ENCODE measurements at regions not wholly inside any gene's neighbourhood (a gene's known extent, or its start where the extent isn't known, plus 50 kb on each side); places are given as distances from the start of the nearest gene placed in this dataset.

DNA sequence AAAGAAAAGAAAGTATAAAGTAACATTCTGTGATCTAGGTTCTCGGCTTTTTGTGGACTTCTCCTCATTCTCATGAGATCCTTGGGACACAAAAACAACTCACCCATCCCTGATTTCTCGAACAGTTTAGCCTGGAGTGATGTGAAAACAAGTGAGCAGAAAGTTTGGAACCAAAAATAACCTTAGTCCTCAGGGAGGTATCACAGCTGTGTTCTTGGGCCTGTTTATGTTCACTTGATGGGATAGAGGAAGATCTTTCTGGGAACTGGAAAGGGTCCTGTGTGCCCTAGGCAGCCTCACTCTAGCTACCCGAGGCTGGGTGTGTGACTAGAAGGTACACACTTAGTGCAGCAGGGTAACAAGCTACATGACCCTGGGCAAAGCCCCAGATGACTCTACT, 308.8 kb upstream of the PDZRN3 start:
- Histone ChIP-seq H3K4me3 (ENCODE audit: low read depth, low read length) (no peak overlapping the region), H3K27me3 (ENCODE audit: control insufficient read depth, insufficient read depth, low read length) (no peaks in the 10 kb centered on the region), H3K9ac (ENCODE audit: low read length) (no peak overlapping the region), H3K9me3 (ENCODE audit: control insufficient read depth, insufficient read depth, low read depth, low read length) (no peaks in the 10 kb centered on the region), H3K36me3 (ENCODE audit: control insufficient read depth, insufficient read depth, low read length) (no peaks in the 10 kb centered on the region), H3K27ac (ENCODE audit: low read depth, low read length) (no peak overlapping the region), H3K4me1 (ENCODE audit: control insufficient read depth, insufficient read depth, low read length) (no peaks in the 10 kb centered on the region)

DNA sequence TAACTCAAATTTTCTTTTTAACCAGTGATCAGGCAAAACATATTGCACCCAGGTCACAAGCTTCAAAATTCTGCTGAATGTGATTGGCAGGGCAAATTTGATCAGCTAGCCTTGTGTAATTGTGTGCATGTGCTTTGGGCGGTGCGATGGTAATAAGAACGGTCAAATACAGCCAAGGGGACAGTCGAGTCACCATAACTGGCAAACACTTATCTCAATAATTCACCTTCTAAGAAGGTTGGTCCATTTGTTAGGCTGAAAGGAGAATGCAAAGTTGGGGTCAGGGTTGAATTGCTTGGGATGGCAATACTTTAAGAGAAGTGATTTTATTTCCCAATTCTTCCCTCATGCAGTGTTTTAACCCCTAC, 302.4 kb upstream of the PDZRN3 start:
- H3K4me1 ChIP-seq (ENCODE audit: control insufficient read depth, insufficient read depth, low read length): peaks cover 6% of the 10 kb centered on the region; the same call in 1 of the 2 replicates
- no peak overlapping the region for H3K27ac ChIP-seq (ENCODE audit: low read depth, low read length)
- no peaks in the 10 kb centered on the region for H3K9me3 ChIP-seq (ENCODE audit: control insufficient read depth, insufficient read depth, low read depth, low read length)
- H3K27me3 ChIP-seq (ENCODE audit: control insufficient read depth, insufficient read depth, low read length): no peaks in the 10 kb centered on the region
- no peak overlapping the region for H3K9ac ChIP-seq (ENCODE audit: low read length)
- no peak overlapping the region for H3K4me3 ChIP-seq (ENCODE audit: low read depth, low read length)
- H3K36me3 ChIP-seq (ENCODE audit: control insufficient read depth, insufficient read depth, low read length): no peaks in the 10 kb centered on the region

GRCh38 chr3:73926360-73927202, 301.8 kb upstream of the PDZRN3 start:
- H3K36me3 ChIP-seq (ENCODE audit: control insufficient read depth, insufficient read depth, low read length): no peaks in the 10 kb centered on the region
- H3K27ac ChIP-seq (ENCODE audit: low read depth, low read length): no peak overlapping the region
- H3K4me3 ChIP-seq (ENCODE audit: low read depth, low read length): no peak overlapping the region
- H3K9ac ChIP-seq (ENCODE audit: low read length): no peak overlapping the region
- peaks cover 6% of the 10 kb centered on the region; the same call in 1 of the 2 replicates for H3K4me1 ChIP-seq (ENCODE audit: control insufficient read depth, insufficient read depth, low read length)
- no peaks in the 10 kb centered on the region for H3K9me3 ChIP-seq (ENCODE audit: control insufficient read depth, insufficient read depth, low read depth, low read length)
- no peaks in the 10 kb centered on the region for H3K27me3 ChIP-seq (ENCODE audit: control insufficient read depth, insufficient read depth, low read length)

DNA sequence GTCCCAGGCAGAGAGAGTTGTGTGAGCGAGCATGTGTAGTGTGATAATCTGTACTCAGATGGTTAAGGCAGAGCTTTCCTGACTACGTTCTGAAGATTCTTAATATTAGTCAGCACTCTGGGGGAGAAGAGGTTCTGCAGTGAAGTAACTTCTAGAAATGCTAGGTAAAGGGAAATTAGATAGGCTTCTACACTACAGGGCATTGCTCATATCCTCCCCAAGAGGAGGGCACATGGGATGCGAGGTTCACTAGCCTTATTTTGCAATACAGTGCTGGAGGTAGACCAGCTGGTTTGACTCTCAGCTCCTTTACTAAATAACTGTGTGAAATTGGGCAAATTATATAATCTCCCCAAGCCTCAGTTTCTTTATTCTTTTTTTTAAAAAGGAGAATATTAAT, 300.3 kb upstream of the PDZRN3 start:
- Histone ChIP-seq H3K27me3 (ENCODE audit: control insufficient read depth, insufficient read depth, low read length) (no peaks in the 10 kb centered on the region), H3K4me3 (ENCODE audit: low read depth, low read length) (no peak overlapping the region), H3K36me3 (ENCODE audit: control insufficient read depth, insufficient read depth, low read length) (no peaks in the 10 kb centered on the region), H3K4me1 (ENCODE audit: control insufficient read depth, insufficient read depth, low read length) (peaks cover 6% of the 10 kb centered on the region; the same call in 1 of the 2 replicates), H3K9ac (ENCODE audit: low read length) (no peak overlapping the region), H3K9me3 (ENCODE audit: control insufficient read depth, insufficient read depth, low read depth, low read length) (no peaks in the 10 kb centered on the region), H3K27ac (ENCODE audit: low read depth, low read length) (no peak overlapping the region)

DNA sequence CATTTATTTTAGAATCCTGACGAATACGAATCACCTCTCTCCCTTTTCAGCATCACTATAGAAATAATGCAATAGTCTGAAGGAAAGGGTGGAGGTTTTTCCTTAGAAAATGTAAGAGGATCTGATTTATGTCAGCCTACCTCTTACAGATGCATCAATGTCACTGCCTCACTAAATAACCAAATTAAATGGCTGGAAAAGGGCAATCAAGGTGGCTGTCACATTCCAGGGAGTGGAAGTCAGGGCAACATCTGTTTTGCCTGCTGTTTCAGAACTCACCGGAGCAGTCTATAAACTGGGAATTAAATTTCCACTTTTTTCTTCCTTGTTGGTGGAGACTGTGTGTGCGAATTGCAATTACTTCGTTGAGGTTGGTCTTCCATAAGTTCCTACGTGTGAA, 299.3 kb upstream of the PDZRN3 start:
- Histone ChIP-seq H3K27ac (ENCODE audit: low read depth, low read length) (no peak overlapping the region), H3K9me3 (ENCODE audit: control insufficient read depth, insufficient read depth, low read depth, low read length) (no peaks in the 10 kb centered on the region), H3K27me3 (ENCODE audit: control insufficient read depth, insufficient read depth, low read length) (no peaks in the 10 kb centered on the region), H3K9ac (ENCODE audit: low read length) (no peak overlapping the region), H3K4me3 (ENCODE audit: low read depth, low read length) (no peak overlapping the region), H3K4me1 (ENCODE audit: control insufficient read depth, insufficient read depth, low read length) (peaks cover 6% of the 10 kb centered on the region; the same call in 1 of the 2 replicates), H3K36me3 (ENCODE audit: control insufficient read depth, insufficient read depth, low read length) (no peaks in the 10 kb centered on the region)

- no peak overlapping the region for H3K27ac ChIP-seq (ENCODE audit: low read depth, low read length)
- H3K36me3 ChIP-seq (ENCODE audit: control insufficient read depth, insufficient read depth, low read length): no peaks in the 10 kb centered on the region
- no peaks in the 10 kb centered on the region for H3K4me1 ChIP-seq (ENCODE audit: control insufficient read depth, insufficient read depth, low read length)
- no peaks in the 10 kb centered on the region for H3K9me3 ChIP-seq (ENCODE audit: control insufficient read depth, insufficient read depth, low read depth, low read length)
- H3K27me3 ChIP-seq (ENCODE audit: control insufficient read depth, insufficient read depth, low read length): no peaks in the 10 kb centered on the region
- H3K9ac ChIP-seq (ENCODE audit: low read length): no peak overlapping the region
- no peak overlapping the region for H3K4me3 ChIP-seq (ENCODE audit: low read depth, low read length)
Measured at GRCh38 chr3:73917643-73918042, 292.9 kb upstream of the PDZRN3 start.

DNA sequence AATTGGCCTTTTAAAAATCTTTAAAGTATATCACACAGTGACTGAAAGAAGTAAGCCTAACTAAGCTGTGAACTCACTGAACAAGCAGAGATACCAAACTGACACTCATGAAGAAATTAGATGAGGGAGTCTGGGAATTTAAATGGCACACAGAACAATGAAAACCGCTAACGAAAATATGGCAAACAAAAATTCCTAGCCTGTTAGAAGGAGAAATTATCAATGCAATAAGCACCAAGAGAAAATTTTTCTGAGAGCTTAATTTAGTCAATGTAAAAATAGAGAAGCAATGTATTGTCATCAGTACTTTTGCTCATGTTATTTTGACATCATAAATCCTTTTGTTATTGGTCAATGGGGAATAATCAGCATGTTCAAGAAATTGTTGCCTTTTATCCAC, 291.1 kb upstream of the PDZRN3 start:
- Histone ChIP-seq H3K27ac (ENCODE audit: low read depth, low read length) (no peak overlapping the region), H3K36me3 (ENCODE audit: control insufficient read depth, insufficient read depth, low read length) (no peaks in the 10 kb centered on the region), H3K4me1 (ENCODE audit: control insufficient read depth, insufficient read depth, low read length) (no peaks in the 10 kb centered on the region), H3K4me3 (ENCODE audit: low read depth, low read length) (no peak overlapping the region), H3K9ac (ENCODE audit: low read length) (no peak overlapping the region), H3K27me3 (ENCODE audit: control insufficient read depth, insufficient read depth, low read length) (no peaks in the 10 kb centered on the region), H3K9me3 (ENCODE audit: control insufficient read depth, insufficient read depth, low read depth, low read length) (no peaks in the 10 kb centered on the region)

DNA sequence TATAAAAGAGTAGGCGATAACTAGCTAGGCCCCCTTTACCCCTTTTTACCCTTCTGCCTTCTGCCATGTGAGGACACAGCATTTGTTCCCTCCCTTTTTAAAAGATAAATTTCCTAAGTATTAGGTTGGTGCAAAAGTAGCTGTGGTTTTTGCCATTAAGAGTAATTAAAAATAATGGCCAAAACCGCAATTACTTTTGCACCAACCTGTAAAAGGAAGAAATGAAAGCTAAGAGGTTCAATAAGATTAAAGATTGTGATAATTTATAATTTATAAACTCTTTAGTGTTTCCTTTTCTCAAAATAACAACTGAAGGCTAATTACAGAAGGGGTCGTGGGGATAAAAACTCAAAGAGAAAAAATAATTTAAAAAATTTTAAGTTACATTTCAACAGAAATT, 283.5 kb upstream of the PDZRN3 start:
- no peak overlapping the region for H3K4me3 ChIP-seq (ENCODE audit: low read depth, low read length)
- H3K9ac ChIP-seq (ENCODE audit: low read length): no peak overlapping the region
- no peaks in the 10 kb centered on the region for H3K36me3 ChIP-seq (ENCODE audit: control insufficient read depth, insufficient read depth, low read length)
- H3K27ac ChIP-seq (ENCODE audit: low read depth, low read length): no peak overlapping the region
- H3K27me3 ChIP-seq (ENCODE audit: control insufficient read depth, insufficient read depth, low read length): no peaks in the 10 kb centered on the region
- H3K4me1 ChIP-seq (ENCODE audit: control insufficient read depth, insufficient read depth, low read length): no peaks in the 10 kb centered on the region
- H3K9me3 ChIP-seq (ENCODE audit: control insufficient read depth, insufficient read depth, low read depth, low read length): no peaks in the 10 kb centered on the region

GRCh38 chr3:73901686-73902085, 276.9 kb upstream of the PDZRN3 start:
- Histone ChIP-seq H3K27me3 (ENCODE audit: control insufficient read depth, insufficient read depth, low read length) (no peaks in the 10 kb centered on the region), H3K4me3 (ENCODE audit: low read depth, low read length) (no peak overlapping the region), H3K4me1 (ENCODE audit: control insufficient read depth, insufficient read depth, low read length) (no peaks in the 10 kb centered on the region), H3K36me3 (ENCODE audit: control insufficient read depth, insufficient read depth, low read length) (no peaks in the 10 kb centered on the region), H3K27ac (ENCODE audit: low read depth, low read length) (no peak overlapping the region), H3K9me3 (ENCODE audit: control insufficient read depth, insufficient read depth, low read depth, low read length) (no peaks in the 10 kb centered on the region), H3K9ac (ENCODE audit: low read length) (no peak overlapping the region)

DNA sequence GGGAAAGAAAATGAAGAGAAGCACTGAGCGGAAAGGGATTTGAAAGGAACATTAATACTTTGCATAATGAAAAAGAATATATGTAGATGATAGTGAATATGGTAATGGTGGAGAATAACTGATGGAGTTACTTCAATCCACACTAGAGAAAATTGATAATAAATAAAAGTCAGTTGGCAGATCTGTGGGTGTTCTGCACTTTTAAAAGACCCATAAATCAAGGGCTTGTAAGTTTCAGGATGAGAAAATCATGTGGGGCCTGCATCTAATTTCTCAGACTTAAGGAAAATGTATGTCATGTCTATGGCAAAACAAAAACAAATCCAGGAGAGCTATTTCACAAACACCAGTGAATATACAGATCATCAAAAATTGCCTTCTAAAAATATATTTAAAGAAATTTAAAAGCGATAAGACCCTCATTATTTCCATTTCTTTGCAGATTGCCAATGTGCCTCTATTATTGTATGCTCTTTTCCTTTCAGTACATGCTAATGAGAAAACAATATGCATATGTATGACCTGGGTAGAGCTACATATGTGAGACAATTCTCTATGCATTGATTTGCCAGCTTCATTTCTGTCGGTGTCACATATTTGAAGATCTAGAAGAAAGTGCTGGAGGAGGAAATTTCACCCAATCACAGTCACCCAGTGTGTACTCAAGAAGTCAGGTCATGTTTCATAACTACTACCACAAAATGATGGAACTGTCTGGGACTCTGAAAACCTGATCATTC, 269.9 kb upstream of the PDZRN3 start:
- H3K27me3 ChIP-seq (ENCODE audit: control insufficient read depth, insufficient read depth, low read length): no peaks in the 10 kb centered on the region
- H3K4me3 ChIP-seq (ENCODE audit: low read depth, low read length): no peak overlapping the region
- no peaks in the 10 kb centered on the region for H3K9me3 ChIP-seq (ENCODE audit: control insufficient read depth, insufficient read depth, low read depth, low read length)
- H3K9ac ChIP-seq (ENCODE audit: low read length): no peak overlapping the region
- no peaks in the 10 kb centered on the region for H3K36me3 ChIP-seq (ENCODE audit: control insufficient read depth, insufficient read depth, low read length)
- no peak overlapping the region for H3K27ac ChIP-seq (ENCODE audit: low read depth, low read length)
- no peaks in the 10 kb centered on the region for H3K4me1 ChIP-seq (ENCODE audit: control insufficient read depth, insufficient read depth, low read length)

DNA sequence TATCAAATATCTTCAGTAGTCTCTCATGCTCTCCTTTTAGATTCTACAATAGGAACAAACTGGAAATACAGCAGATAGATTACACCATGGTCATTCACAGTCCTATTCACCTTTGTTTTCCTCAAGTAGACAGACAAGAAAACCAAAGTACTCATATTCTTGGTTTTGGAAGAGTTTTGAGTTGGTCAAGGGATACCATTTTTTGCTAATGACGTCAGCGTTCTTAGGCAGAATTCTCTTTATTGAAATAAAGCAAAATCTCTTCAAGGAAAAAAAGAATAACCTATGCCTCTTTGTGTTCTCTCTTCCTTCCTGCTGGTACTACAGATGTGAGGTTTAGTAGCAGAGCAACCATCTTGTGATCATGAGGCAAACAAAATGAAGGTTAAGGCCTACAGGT, 268.3 kb upstream of the PDZRN3 start:
- Histone ChIP-seq H3K27ac (ENCODE audit: low read depth, low read length) (no peak overlapping the region), H3K27me3 (ENCODE audit: control insufficient read depth, insufficient read depth, low read length) (no peaks in the 10 kb centered on the region), H3K9ac (ENCODE audit: low read length) (no peak overlapping the region), H3K9me3 (ENCODE audit: control insufficient read depth, insufficient read depth, low read depth, low read length) (no peaks in the 10 kb centered on the region), H3K4me3 (ENCODE audit: low read depth, low read length) (no peak overlapping the region), H3K4me1 (ENCODE audit: control insufficient read depth, insufficient read depth, low read length) (no peaks in the 10 kb centered on the region), H3K36me3 (ENCODE audit: control insufficient read depth, insufficient read depth, low read length) (no peaks in the 10 kb centered on the region)

Measured in HUES6 (cell line).